ENCODE measurements at regions not wholly inside any gene's neighbourhood (a gene's known extent, or its start where the extent isn't known, plus 50 kb on each side); places are given as distances from the start of the nearest gene placed in this dataset.

DNA sequence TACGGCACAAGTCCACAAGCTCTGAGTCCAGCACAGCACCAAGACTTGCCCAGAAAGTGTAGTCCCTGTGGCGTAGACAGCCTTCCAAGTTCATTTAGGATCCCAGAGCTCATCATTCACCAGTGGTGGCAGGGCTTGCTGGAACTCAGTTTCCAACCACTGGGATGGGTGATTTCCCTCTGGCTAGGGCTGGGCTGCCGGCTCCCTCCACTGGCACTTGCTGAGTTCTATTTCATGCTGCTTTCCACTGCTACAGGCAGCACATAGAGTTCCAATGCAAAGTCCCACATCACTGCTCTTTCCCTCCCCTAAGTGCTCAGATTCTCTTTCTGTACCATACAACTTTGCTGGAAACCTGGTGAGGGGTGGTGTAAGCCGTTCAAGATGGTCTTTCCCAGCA lies 510.3 kb upstream of the TMPRSS15 start:
- Histone ChIP-seq H3K4me3 (no peak overlapping the region), H3K4me1 (no peaks in the 10 kb centered on the region), H3K9me3 (no peaks in the 10 kb centered on the region), H3K27ac (no peak overlapping the region), H3K36me3 (no peaks in the 10 kb centered on the region), H3K27me3 (no peaks in the 10 kb centered on the region)
- TF ChIP-seq POLR2AphosphoS5 (IDR thresholded peaks at IDR 0.05) = no peak
- TF ChIP-seq POLR2A (IDR thresholded peaks at IDR 0.05) = no peak
- no peak for TF ChIP-seq EP300 (IDR thresholded peaks at IDR 0.05; ENCODE audit: low read depth)
- TF ChIP-seq, protein P1, sequence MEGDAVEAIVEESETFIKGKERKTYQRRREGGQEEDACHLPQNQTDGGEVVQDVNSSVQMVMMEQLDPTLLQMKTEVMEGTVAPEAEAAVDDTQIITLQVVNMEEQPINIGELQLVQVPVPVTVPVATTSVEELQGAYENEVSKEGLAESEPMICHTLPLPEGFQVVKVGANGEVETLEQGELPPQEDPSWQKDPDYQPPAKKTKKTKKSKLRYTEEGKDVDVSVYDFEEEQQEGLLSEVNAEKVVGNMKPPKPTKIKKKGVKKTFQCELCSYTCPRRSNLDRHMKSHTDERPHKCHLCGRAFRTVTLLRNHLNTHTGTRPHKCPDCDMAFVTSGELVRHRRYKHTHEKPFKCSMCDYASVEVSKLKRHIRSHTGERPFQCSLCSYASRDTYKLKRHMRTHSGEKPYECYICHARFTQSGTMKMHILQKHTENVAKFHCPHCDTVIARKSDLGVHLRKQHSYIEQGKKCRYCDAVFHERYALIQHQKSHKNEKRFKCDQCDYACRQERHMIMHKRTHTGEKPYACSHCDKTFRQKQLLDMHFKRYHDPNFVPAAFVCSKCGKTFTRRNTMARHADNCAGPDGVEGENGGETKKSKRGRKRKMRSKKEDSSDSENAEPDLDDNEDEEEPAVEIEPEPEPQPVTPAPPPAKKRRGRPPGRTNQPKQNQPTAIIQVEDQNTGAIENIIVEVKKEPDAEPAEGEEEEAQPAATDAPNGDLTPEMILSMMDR (IDR thresholded peaks at IDR 0.05) = no peak
- no peak for DNase-seq
- intact Hi-C loops (cut with DNase I; ENCODE audit: low total_unique reads) (no loop called here), in situ Hi-C loops (cut with MboI; ENCODE audit: low pct_ligation_motif_present in 1 of 4, low pct_unique_long_range_greater_than_20kb in 1 of 4, low sequenced_read_pairs in 3 of 4) (no loop called here)
- 58 to 72% methylated on average over 2 to 4 of the region's 4 CpGs for WGBS, 2 donors (ENCODE audit: low coverage in 1 of 2)

DNA sequence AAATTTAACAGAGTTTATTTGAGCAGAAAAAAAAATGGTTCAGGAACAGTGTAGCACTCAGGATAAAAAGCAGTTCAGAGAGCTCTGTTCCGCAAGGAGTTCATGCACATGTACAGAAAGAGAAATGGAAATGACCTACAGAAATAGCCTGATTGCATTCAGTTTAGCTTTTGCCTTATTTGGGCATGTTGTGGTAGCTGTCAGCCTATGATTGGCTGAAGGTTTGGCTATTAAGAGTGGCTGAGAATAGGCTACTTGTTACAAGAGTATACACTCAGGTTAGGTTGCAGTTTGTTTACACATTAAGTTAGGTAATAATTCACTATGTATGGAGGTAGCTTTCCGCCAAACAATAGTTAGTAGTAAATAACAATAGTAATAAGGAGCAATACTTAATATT lies 511.0 kb upstream of the TMPRSS15 start:
- in situ Hi-C loops (cut with MboI; ENCODE audit: low pct_ligation_motif_present in 1 of 4, low pct_unique_long_range_greater_than_20kb in 1 of 4, low sequenced_read_pairs in 3 of 4) (no loop called here), intact Hi-C loops (cut with DNase I; ENCODE audit: low total_unique reads) (no loop called here)

DNA sequence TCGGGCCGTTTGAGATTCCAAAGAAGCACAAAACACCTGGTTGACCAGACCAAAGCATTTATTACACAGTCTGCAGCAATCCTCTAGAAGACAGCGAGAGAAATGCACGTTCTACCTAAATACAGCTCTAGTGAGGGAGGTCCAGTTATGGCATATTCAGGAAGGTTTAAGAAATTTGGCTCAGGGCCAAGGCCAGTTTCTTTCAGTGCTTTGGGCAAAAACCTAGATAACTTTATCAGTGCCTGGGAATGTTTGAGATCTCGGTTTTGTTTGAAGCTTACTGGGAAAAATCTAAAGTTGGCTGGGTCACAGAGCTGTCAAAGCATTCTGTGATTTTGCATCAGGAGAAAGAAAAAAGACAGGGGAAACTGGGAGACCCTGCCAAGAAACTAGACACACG lies 514.0 kb upstream of the TMPRSS15 start:
- in situ Hi-C loops (cut with MboI; ENCODE audit: low pct_ligation_motif_present in 1 of 4, low pct_unique_long_range_greater_than_20kb in 1 of 4, low sequenced_read_pairs in 3 of 4) = no loop called here
- intact Hi-C loops (cut with DNase I; ENCODE audit: low total_unique reads) = no loop called here
- 72 to 88% methylated on average over 4 to 6 of the region's 6 CpGs for WGBS, 2 donors (ENCODE audit: low coverage in 1 of 2)
- H3K36me3 ChIP-seq = no peaks in the 10 kb centered on the region
- no peak overlapping the region for H3K27ac ChIP-seq
- no peaks in the 10 kb centered on the region for H3K27me3 ChIP-seq
- TF ChIP-seq POLR2AphosphoS5 (IDR thresholded peaks at IDR 0.05) (no peak), POLR2A (IDR thresholded peaks at IDR 0.05) (no peak), EP300 (IDR thresholded peaks at IDR 0.05; ENCODE audit: low read depth) (no peak)
- TF ChIP-seq, protein P1 (IDR thresholded peaks at IDR 0.05) = no peak
- no peak overlapping the region for H3K4me3 ChIP-seq
- H3K4me1 ChIP-seq = no peaks in the 10 kb centered on the region
- no peak for DNase-seq
- no peaks in the 10 kb centered on the region for H3K9me3 ChIP-seq

More for the DNA sequence above, 511.0 kb upstream of the TMPRSS15 start:
- Histone ChIP-seq H3K9me3 (no peaks in the 10 kb centered on the region), H3K27ac (no peak overlapping the region), H3K27me3 (no peaks in the 10 kb centered on the region), H3K4me1 (no peaks in the 10 kb centered on the region), H3K36me3 (no peaks in the 10 kb centered on the region), H3K4me3 (no peak overlapping the region)
- WGBS, 2 donors (ENCODE audit: low coverage in 1 of 2) = 85 to 95% methylated on average over 2 of the region's 2 CpGs
- TF ChIP-seq POLR2A (IDR thresholded peaks at IDR 0.05) (no peak), POLR2AphosphoS5 (IDR thresholded peaks at IDR 0.05) (no peak), EP300 (IDR thresholded peaks at IDR 0.05; ENCODE audit: low read depth) (no peak)
- TF ChIP-seq, protein P1 (IDR thresholded peaks at IDR 0.05) = no peak
- DNase-seq = no peak

DNA sequence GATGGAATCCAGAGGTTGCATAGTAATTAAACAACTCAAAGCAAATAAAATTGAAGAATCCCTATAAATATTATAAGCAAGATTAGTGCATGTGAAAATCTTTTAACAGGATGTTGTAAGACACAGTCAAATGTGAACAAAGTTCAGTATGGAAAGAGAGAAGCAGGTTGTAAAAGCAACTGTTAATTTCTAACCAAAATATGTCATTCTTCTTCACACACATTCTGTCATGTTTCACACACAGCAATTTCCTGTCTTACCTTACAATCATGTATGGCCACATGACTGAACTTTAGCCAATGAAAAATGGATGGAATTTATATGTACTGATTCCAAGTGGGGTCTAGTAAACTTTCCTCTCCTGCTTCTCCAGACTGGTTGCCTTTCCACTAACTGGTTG lies 527.7 kb upstream of the TMPRSS15 start:
- TF ChIP-seq EP300 (IDR thresholded peaks at IDR 0.05; ENCODE audit: low read depth) (no peak), POLR2A (IDR thresholded peaks at IDR 0.05) (no peak), POLR2AphosphoS5 (IDR thresholded peaks at IDR 0.05) (no peak)
- TF ChIP-seq, protein P1 (IDR thresholded peaks at IDR 0.05) = no peak
- Histone ChIP-seq H3K4me1 (peaks cover 0 to 6% (median 1%) of the 10 kb centered on the region in 4 donors), H3K27me3 (no peaks in the 10 kb centered on the region), H3K27ac (no peak overlapping the region), H3K9me3 (no peaks in the 10 kb centered on the region), H3K4me3 (no peak overlapping the region), H3K36me3 (no peaks in the 10 kb centered on the region)
- in situ Hi-C loops (cut with MboI; ENCODE audit: low pct_ligation_motif_present in 1 of 4, low pct_unique_long_range_greater_than_20kb in 1 of 4, low sequenced_read_pairs in 3 of 4) (no loop called here), intact Hi-C loops (cut with DNase I; ENCODE audit: low total_unique reads) (no loop called here)
- no peak for DNase-seq
